Left colon (tissue), 2 donors: ENCODE measurements at regions not wholly inside any gene's neighbourhood (a gene's known extent, or its start where the extent isn't known, plus 50 kb on each side); places are given as distances from the start of the nearest gene placed in this dataset.
"Not testable (repeated sequence)": the region's sequence is repeated elsewhere in the genome, so short reads cannot be mapped to it uniquely, and the experiment has no call there.

Experiments used
- ATAC-seq: fragments of 200-7000 bp; cut with Tn5 transposase; one replicate; pipeline ENCODE4 v1.9.1; 2020; ENCODE audit warnings: mild to moderate bottlenecking, moderate library complexity
- DNase-seq, 2 donors: peaks; one replicate each; pipeline ENCODE4 v3.0.0-alpha.2; 2020
- intact Hi-C, 2 donors: fragments of 100-400 bp; cut with DNase I in 1 of 2; cut with micrococcal nuclease in 1 of 2; formaldehyde crosslinking; loops; one replicate each; pipeline versions ENCODE4 v1.11.2 to v1.14.0; 2022; cut with DNase I, micrococcal nuclease
- donor health status: DM: no; HTN: no; CAD: no.
- donor health status: DM: yes; HTN: yes; CAD: no.

GRCh38 chr18:34342960-34343359 is 118.2 kb upstream of the NOL4 start:
- intact Hi-C loops = no loop called here
- no peak for ATAC-seq
- no peak for DNase-seq

GRCh38 chr18:34345738-34346137 is 121.0 kb upstream of the NOL4 start:
- intact Hi-C loops = no loop called here
- DNase-seq (no peak), ATAC-seq (no peak)

DNA sequence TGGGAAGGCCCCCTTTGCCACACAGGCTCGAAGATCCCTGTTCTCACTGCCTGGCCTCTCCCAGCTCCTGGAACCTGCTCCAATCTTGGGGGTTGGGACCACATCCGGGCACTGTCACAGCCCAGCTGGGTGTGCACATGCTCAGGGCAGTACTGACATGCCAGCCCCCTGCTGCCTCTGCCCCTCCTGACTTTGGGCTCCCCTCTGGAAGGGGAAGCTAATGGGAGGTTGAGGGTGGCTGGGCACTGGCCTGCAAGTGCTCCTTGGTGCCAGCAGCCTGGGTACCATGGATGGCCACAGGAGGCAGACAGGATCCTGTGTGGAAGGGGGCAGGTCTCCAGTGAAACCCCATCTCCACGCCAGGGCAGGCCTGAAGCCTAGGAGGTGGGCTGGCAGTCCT is 126.1 kb upstream of the NOL4 start:
- intact Hi-C loops = no loop called here
- DNase-seq (no peak), ATAC-seq (no peak)

DNA sequence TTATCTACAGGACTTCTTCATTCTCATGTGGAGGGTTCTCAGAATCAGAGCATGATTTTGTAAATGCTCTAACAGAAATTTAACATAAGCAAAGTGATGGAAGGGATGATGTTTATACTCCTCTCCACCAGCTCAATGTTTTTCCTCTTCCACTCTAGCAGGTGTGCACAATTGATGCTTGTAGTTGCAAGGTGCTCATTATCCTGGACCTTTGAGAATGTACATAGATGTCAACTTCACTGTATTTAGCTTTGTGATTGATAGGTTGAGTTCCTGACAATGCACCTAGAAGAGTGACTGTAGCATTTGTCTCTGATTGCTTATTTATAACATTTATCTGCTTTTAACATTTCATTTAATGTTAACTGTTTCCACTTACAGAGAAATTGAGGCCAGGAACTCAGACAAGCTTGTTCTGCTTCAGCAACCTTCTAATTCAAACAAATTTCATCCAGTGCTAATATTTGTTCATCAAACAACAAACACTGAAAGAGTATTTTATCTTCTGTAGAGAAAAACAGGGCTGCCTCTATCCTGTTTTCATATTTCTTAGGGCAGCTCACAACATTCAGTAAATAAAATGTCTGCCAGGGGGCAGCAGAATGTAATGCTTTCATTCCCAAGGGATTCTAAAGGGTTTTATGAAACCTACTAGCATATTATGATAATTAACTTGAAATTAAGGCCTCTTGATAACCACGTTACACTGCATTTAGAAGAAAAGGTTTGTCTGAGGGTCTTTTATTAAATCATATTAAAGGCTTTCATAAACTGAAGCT is 127.9 kb upstream of the NOL4 start:
- DNase-seq (no peak), ATAC-seq (no peak)
- intact Hi-C loops = no loop called here

GRCh38 chr18:34354351-34354750 is 129.6 kb upstream of the NOL4 start:
- no peak for ATAC-seq
- intact Hi-C loops = no loop called here
- no peak for DNase-seq

GRCh38 chr18:34357944-34358580 is 133.3 kb upstream of the NOL4 start:
- DNase-seq (no peak), ATAC-seq (no peak)
- intact Hi-C loops = no loop called here

DNA sequence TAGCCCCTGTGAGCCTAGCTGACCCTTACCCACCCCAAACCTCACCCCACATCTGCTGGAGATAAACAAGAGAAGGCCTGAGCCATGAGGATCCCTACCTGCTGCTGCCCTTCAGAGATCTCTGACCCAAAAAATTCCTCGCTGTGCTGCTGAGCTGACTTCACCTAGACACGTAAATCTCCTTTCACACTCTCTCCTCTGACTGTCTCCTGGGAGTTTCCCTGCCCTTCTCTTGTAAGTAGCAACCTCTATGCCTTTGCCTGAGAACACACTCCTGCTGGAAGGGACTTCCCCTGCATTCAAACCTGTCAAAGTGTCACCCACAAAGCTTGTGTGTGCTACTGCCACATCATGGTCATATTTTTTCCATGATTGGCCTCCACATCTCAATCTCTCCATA is 134.2 kb upstream of the NOL4 start:
- DNase-seq = no peak
- intact Hi-C loops = no loop called here
- no peak for ATAC-seq

DNA sequence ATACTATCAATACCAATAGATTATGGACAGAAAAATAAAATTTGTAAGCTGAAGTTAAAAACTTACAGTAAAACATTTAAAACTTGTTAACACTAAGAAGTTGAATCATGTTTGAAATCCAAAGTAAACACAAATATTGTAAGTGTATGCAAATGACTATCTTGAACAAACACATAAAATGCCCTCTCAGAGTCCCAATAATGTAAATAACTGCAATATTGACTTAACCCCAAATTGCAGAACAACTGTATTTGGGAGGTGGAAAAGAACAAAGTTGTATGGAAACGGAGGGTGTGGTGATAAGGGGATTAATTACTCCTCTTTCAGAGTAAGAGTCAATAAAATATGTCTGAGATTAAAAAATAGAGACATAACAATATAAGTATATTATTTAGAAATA is 140.0 kb upstream of the NOL4 start:
- ATAC-seq = no peak
- intact Hi-C loops = no loop called here
- no peak for DNase-seq

DNA sequence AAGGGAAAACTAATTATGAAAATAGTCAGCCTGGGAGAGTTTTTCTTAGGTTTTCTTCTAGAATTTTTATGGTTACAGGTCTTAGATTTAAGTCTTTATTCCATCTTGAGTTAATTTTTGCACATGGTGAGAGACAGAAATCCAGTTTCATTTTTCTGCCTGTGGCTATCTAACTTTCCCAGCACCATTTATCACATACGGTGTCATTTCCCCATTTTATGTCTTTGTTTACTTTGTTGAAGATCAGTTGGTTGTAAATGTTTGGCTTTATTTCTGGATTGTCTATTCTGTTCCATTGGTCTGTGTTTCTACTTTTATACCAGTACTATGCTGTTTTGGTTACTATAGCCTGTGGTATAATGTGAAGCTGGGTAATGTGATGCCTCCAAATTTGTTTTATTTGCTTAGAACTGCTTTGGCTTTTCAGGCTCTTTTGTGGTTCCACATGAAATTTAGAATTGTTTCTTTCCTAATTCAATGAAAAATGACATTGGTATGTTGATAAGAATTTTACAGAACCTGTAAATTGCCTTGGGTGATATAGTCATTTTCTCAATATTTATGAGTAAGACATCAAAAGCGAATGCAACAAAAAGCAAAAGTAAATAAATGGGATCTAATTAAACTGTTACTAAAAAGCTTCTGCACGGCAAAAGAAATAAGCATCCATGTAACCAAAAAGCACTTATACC is 146.1 kb upstream of the NOL4 start:
- ATAC-seq (peak; percentile 59), DNase-seq (no peak)
- intact Hi-C loops = no loop called here

- intact Hi-C loops = no loop called here
- DNase-seq = no peak
- ATAC-seq = peak; percentile 39
These were observed 155.6 kb upstream of the NOL4 start for GRCh38 chr18:34380326-34380725.

- no peak for ATAC-seq
- DNase-seq = no peak
- intact Hi-C loops = no loop called here
These were observed 160.6 kb upstream of the NOL4 start for GRCh38 chr18:34385311-34385710.

- intact Hi-C loops = no loop called here
- ATAC-seq = no peak
- no peak for DNase-seq
These were observed 162.1 kb upstream of the NOL4 start for GRCh38 chr18:34386803-34387202.

DNA sequence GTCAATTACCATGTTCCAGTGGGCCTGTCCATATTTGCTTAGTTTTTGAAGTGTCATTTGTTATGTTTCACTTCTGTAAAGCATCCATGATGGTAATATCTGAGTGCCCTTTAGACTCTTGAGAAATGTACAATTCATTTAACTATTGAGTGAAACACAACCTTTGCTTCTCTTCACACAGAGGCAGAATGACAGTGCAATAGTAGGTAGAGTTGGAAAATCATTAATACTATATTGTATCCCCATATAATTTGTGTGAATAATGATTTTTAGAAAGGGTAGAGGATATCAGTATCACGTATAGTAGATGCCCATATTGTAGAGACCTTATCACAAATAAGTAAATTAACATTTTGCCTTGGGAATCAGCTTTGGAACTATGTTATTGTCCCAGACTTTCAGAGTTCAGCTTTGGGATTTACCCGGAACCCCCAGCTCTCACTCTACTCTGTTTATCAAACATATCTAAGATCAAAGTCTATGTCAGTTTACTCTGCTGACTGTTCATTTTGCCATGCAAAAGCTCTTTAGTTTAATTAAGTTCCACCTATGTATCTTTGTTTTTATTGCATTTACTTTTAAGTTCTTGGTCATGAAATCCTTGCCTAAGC is 172.7 kb upstream of the NOL4 start:
- no peak for DNase-seq
- intact Hi-C loops = no loop called here
- peak; percentile 45 for ATAC-seq

GRCh38 chr18:34399892-34400291 is 175.2 kb upstream of the NOL4 start:
- no peak for ATAC-seq
- DNase-seq = no peak
- intact Hi-C loops = no loop called here

DNA sequence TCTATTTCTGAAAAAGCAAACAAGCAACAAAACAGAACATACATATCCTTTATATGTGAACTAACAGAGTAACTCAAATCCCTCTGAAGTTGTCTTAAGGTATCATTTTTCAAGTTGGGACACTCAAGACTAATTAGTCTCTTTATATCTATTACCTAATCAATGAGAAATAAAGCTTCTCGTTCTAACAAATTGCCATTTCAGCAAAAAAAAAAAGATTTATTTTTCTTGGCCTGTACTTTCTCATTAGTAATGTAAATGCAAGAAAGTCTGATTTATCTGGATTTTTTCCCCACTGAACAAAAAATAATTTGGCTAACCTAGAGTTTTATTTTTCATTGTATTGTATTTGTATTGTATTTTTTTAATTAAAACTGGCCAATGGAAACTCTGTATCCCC is 176.1 kb upstream of the NOL4 start:
- ATAC-seq (no peak), DNase-seq (no peak)
- intact Hi-C loops = no loop called here

DNA sequence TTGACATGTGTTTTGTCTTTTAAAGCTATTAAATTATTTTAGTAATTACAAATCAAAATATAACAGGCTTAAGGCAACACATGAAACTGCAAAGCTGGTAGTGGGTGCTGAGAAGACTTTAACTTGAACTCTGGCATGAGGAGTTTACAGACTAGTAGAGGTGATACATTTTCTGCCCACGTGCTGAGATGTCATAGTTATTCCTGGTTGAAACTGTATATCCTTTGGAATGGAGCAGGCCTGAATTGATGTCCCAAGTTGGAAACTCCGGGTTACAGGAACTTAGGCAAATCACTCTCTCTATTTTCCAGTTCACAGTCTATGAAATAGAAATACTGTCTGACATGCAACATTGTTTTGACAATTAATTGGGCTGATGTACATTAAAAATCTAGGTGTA is 177.1 kb upstream of the NOL4 start:
- DNase-seq = no peak
- intact Hi-C loops = no loop called here

GRCh38 chr18:34407471-34407870 is 182.8 kb upstream of the NOL4 start:
- DNase-seq, ATAC-seq, intact Hi-C loops: not testable (repeated sequence)

More for the DNA sequence above, 177.1 kb upstream of the NOL4 start:
- ATAC-seq = no peak

DNA sequence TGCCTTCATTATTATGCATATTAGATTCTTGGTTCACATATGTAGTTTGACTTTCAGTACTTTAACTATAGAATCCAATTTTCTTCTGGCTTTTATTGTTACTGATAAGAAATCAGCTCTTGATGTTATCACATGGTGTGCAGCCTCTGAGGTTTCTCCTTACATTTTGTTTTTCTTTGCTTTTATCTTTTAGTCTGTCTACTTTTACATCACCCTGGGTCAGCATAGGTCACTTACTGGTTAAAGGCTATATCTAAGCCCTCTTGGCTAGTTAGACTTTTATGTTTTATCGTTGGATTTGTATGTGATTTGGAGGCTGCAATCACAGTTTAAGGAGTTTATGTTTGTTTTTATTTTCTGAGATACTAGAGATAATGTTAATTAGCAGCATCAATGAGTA is 187.2 kb upstream of the NOL4 start:
- intact Hi-C loops = no loop called here
- ATAC-seq = no peak
- no peak for DNase-seq

DNA sequence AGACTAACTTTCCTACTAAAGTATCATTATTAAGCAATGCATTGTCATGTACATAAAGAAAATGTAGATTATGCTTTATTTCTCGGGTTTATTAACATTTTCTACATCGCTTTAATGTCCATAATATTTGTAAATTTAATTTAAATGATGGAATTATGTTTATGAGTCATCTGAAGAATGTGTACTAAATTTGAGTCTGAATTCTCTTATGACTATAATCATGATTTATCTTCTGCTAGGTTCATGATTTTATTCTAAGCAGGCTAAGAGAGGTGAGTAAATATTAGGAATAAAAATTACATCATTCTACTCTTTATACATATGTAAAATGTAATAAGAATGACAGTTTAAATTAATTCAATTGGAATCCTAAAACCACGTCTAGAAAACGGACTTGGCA is 206.3 kb upstream of the NOL4 start:
- intact Hi-C loops = no loop called here
- ATAC-seq = no peak

GRCh38 chr18:34444622-34445021 is 219.9 kb upstream of the NOL4 start:
- DNase-seq (no peak), ATAC-seq (no peak)
- intact Hi-C loops = no loop called here

More for the DNA sequence above, 206.3 kb upstream of the NOL4 start:
- no peak for DNase-seq
